Panc1 (cell line): ENCODE measurements at regions not wholly inside any gene's neighbourhood (a gene's known extent, or its start where the extent isn't known, plus 50 kb on each side); places are given as distances from the start of the nearest gene placed in this dataset.

ENCODE experiments used
- ATAC-seq: fragments of 200-7000 bp; cut with Tn5 transposase; 2 replicates; pipeline ENCODE4 v1.9.1; 2020; ENCODE audit warnings: mild to moderate bottlenecking, moderate library complexity
- BruUV-seq: library from RNA; stranded (reverse); fragments of 400-500 nt; replicated peaks from 2 replicates; lab custom pipeline; 2021; lab: Mats Ljungman, UMichigan
- CTCF ChIA-PET: fragments of 300-600 bp; sonication (Branson Sonifier 250); formaldehyde crosslinking; loops from one replicate; lab custom pipeline; 2022; ENCODE audit warnings: antibody characterized with exemption; lab: Charles Lee
- POLR2A ChIA-PET: fragments of 300-600 bp; sonication (Branson Sonifier 250); formaldehyde crosslinking; loops from one replicate; lab custom pipeline; 2022; ENCODE audit warnings: antibody characterized with exemption; lab: Charles Lee
- DNase-seq: peaks from one replicate; pipeline ENCODE4 v3.0.0-alpha.2; 2010; ENCODE audit warnings: low read depth, low spot score
- H3K27ac ChIP-seq: 2 replicates; pipeline ENCODE4 v1.5.1; 2011; ENCODE audit warnings: mild to moderate bottlenecking, low read length, inconsistent platforms
- H3K27me3 ChIP-seq: fragments of 200-500 bp; sonication (Bioruptor generic); 2 replicates; pipeline ENCODE4 v1.6.0; 2014; ENCODE audit warnings: low read length, inconsistent platforms; ENCODE audit not compliant: control insufficient read depth, insufficient read depth
- H3K36me3 ChIP-seq: fragments of 200-500 bp; sonication (Bioruptor generic); 2 replicates; pipeline ENCODE4 v1.5.1; 2014; ENCODE audit warnings: inconsistent platforms, mild to moderate bottlenecking, low read length, moderate library complexity; ENCODE audit not compliant: control insufficient read depth, insufficient read depth
- H3K4me1 ChIP-seq: 2 replicates; pipeline ENCODE4 v1.5.1; 2011; ENCODE audit warnings: inconsistent platforms, mild to moderate bottlenecking, low read length, moderate library complexity; ENCODE audit not compliant: control insufficient read depth, insufficient read depth
- H3K4me3 ChIP-seq, 2 experiments: 2 replicates each; pipeline ENCODE4 v1.5.1; 2011 to 2012; ENCODE audit warnings: low read depth in 2 of 2, low read length in 2 of 2, mild to moderate bottlenecking in 2 of 2, inconsistent platforms in 1 of 2, moderate library complexity in 1 of 2
- H3K9me3 ChIP-seq: fragments of 200-500 bp; sonication (Bioruptor generic); 2 replicates; pipeline ENCODE4 v1.5.1; 2014; ENCODE audit warnings: low read depth, mild to moderate bottlenecking, inconsistent platforms, low read length, moderate library complexity; ENCODE audit not compliant: control insufficient read depth, insufficient read depth
- CTCF ChIP-seq: fragments of 450-650 bp; IDR thresholded peaks from 2 replicates; pipeline ENCODE4 v1.5.1; 2017; ENCODE audit warnings: mild to moderate bottlenecking
- POLR2AphosphoS5 ChIP-seq: IDR thresholded peaks from 2 replicates; pipeline ENCODE4 v1.6.1; 2012; ENCODE audit warnings: mild to moderate bottlenecking, low read depth, low read length, moderate library complexity
- SIN3A ChIP-seq: IDR thresholded peaks from 2 replicates; pipeline ENCODE4 v1.6.1; 2012; ENCODE audit warnings: low read depth, mild to moderate bottlenecking, low read length, moderate library complexity, borderline replicate concordance; ENCODE audit not compliant: insufficient read depth
- TCF7L2 ChIP-seq: IDR thresholded peaks from 2 replicates; pipeline ENCODE4 v1.6.1; 2011; ENCODE audit warnings: mild to moderate bottlenecking, low read depth, low read length, inconsistent platforms
- in situ Hi-C: cut with HindIII; loops from 2 replicates; pipeline ENCODE4 v1.10.0; 2016; ENCODE audit warnings: low sequenced_read_pairs, low pct_unique_long_range_greater_than_20kb
- intact Hi-C: fragments of 100-400 bp; cut with micrococcal nuclease; formaldehyde crosslinking; loops from one replicate; pipeline ENCODE4 v1.10.0; 2022; ENCODE audit not compliant: unreplicated experiment
- TF ChIP-seq, protein P1 (sequence below), 2 experiments: IDR thresholded peaks; 2 replicates each; pipeline ENCODE4 v1.6.1; 2011 to 2012; ENCODE audit warnings: low read depth in 2 of 2, control low read depth in 1 of 2, low read length in 1 of 2, mild to moderate bottlenecking in 1 of 2, moderate library complexity in 1 of 2; ENCODE audit not compliant: insufficient read depth in 1 of 2

DNA sequence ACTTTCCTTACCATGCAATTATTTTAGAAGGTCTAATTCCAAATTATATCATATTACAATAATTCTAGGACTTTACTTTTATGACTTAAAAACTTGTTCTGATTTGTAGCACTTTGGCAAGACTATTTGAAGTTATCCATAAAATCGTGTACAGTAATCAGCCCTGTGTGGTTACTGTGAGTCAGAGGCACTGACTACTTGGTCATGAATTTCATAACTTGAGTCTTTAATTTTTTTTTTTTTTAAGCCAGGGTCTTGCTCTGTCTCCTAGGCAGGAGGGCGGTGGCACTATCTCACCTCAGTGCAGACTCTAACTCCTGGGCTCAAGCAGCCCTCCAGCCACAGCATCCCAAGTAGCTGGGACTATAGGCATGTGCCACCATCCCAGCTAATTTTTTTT lies 1319.2 kb upstream of the SLC10A2 start:
- no peak for DNase-seq
- Histone ChIP-seq H3K36me3 (no peaks in the 10 kb centered on the region), H3K4me3 (no peak overlapping the region), H3K4me1 (no peaks in the 10 kb centered on the region), H3K27me3 (no peaks in the 10 kb centered on the region), H3K9me3 (no peaks in the 10 kb centered on the region), H3K27ac (no peak overlapping the region)
- TF ChIP-seq CTCF: no peak
- TF ChIP-seq, protein P1, sequence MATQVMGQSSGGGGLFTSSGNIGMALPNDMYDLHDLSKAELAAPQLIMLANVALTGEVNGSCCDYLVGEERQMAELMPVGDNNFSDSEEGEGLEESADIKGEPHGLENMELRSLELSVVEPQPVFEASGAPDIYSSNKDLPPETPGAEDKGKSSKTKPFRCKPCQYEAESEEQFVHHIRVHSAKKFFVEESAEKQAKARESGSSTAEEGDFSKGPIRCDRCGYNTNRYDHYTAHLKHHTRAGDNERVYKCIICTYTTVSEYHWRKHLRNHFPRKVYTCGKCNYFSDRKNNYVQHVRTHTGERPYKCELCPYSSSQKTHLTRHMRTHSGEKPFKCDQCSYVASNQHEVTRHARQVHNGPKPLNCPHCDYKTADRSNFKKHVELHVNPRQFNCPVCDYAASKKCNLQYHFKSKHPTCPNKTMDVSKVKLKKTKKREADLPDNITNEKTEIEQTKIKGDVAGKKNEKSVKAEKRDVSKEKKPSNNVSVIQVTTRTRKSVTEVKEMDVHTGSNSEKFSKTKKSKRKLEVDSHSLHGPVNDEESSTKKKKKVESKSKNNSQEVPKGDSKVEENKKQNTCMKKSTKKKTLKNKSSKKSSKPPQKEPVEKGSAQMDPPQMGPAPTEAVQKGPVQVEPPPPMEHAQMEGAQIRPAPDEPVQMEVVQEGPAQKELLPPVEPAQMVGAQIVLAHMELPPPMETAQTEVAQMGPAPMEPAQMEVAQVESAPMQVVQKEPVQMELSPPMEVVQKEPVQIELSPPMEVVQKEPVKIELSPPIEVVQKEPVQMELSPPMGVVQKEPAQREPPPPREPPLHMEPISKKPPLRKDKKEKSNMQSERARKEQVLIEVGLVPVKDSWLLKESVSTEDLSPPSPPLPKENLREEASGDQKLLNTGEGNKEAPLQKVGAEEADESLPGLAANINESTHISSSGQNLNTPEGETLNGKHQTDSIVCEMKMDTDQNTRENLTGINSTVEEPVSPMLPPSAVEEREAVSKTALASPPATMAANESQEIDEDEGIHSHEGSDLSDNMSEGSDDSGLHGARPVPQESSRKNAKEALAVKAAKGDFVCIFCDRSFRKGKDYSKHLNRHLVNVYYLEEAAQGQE (IDR thresholded peaks at IDR 0.05; ENCODE audit: insufficient read depth in 1 of 2, low read depth in 2 of 2, low read length in 1 of 2): no peak
- no peak for TF ChIP-seq POLR2AphosphoS5
- TF ChIP-seq TCF7L2: no peak
- no TSS peak for BruUV-seq
- ATAC-seq: no peak
- CTCF ChIA-PET: no interaction called here
- in situ Hi-C loops: no loop called here
- intact Hi-C loops: no loop called here
- POLR2A ChIA-PET: no interaction called here

GRCh38 chr13:104382951-104383350 lies 1316.7 kb upstream of the SLC10A2 start:
- intact Hi-C loops (no loop called here), in situ Hi-C loops (no loop called here)
- Histone ChIP-seq H3K27me3 (no peaks in the 10 kb centered on the region), H3K36me3 (no peaks in the 10 kb centered on the region), H3K4me3 (no peak overlapping the region), H3K9me3 (no peaks in the 10 kb centered on the region), H3K27ac (no peak overlapping the region), H3K4me1 (no peaks in the 10 kb centered on the region)
- ChIA-PET POLR2A (no interaction called here), CTCF (no interaction called here)
- BruUV-seq: no TSS peak
- no peak for DNase-seq
- ATAC-seq: no peak
- TF ChIP-seq SIN3A (no peak), TCF7L2 (no peak), POLR2AphosphoS5 (no peak), CTCF (no peak)
- TF ChIP-seq, protein P1 (IDR thresholded peaks at IDR 0.05; ENCODE audit: insufficient read depth in 1 of 2, low read depth in 2 of 2, low read length in 1 of 2): no peak
